ENCODE measurements at regions not wholly inside any gene's neighbourhood (a gene's known extent, or its start where the extent isn't known, plus 50 kb on each side); places are given as distances from the start of the nearest gene placed in this dataset.

DNA sequence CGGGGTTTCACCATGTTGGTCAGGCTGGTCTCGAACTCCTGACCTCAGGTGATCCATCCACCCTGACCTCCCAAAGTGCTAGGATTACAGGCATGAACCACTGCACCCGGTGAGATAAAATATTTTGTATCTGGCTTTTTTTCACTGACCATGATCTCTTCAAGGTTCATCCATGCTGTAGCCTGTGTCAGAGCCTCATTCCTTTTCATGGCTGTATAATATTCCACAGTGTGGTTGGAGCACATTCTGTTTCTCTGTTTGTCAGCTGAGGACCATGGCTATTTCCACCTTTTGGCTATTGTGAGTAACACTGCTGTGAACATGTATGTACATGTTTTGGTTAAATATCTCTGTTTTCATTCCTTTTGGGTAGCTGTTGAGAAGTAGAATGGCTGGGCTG lies 169.2 kb downstream of the SHOX start:
- TF ChIP-seq, protein P1, sequence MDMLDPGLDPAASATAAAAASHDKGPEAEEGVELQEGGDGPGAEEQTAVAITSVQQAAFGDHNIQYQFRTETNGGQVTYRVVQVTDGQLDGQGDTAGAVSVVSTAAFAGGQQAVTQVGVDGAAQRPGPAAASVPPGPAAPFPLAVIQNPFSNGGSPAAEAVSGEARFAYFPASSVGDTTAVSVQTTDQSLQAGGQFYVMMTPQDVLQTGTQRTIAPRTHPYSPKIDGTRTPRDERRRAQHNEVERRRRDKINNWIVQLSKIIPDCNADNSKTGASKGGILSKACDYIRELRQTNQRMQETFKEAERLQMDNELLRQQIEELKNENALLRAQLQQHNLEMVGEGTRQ (IDR thresholded peaks at IDR 0.05; ENCODE audit: borderline replicate concordance, low read depth, low read length): no peak
- TF ChIP-seq FOXM1 (IDR thresholded peaks at IDR 0.05; ENCODE audit: low read depth, low read length) (no peak), SRF (IDR thresholded peaks at IDR 0.05; ENCODE audit: low read depth in 2 of 2, low read length in 2 of 2) (no peak), TARDBP (IDR thresholded peaks at IDR 0.05; ENCODE audit: borderline replicate concordance) (no peak), POLR2AphosphoS5 (IDR thresholded peaks at IDR 0.05; ENCODE audit: low read length) (no peak), CTCF (IDR thresholded peaks at IDR 0.05 in 2 of 3, conservative IDR thresholded peaks at IDR 0.05 in 1 of 3; ENCODE audit: control insufficient read depth in 2 of 3, extremely low read depth in 1 of 3, insufficient read depth in 1 of 3, low read depth in 3 of 3, low read length in 3 of 3) (no peak), TCF12 (IDR thresholded peaks at IDR 0.05; ENCODE audit: low read depth, low read length) (no peak), POLR2A (IDR thresholded peaks at IDR 0.05; ENCODE audit: low read depth, low read length) (no peak)
- TF ChIP-seq, protein P2, sequence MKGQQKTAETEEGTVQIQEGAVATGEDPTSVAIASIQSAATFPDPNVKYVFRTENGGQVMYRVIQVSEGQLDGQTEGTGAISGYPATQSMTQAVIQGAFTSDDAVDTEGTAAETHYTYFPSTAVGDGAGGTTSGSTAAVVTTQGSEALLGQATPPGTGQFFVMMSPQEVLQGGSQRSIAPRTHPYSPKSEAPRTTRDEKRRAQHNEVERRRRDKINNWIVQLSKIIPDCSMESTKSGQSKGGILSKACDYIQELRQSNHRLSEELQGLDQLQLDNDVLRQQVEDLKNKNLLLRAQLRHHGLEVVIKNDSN (IDR thresholded peaks at IDR 0.05; ENCODE audit: borderline replicate concordance, extremely low read length, insufficient read depth, low read depth, low read length): no peak
